WTC11 (cell line): ENCODE measurements at regions not wholly inside any gene's neighbourhood (a gene's known extent, or its start where the extent isn't known, plus 50 kb on each side); places are given as distances from the start of the nearest gene placed in this dataset.

Experiments
- ATAC-seq: fragments of 200-7000 bp; cut with Tn5 transposase; 2 replicates; pipeline ENCODE4 v1.10.0; 2021; ENCODE audit warnings: mild to moderate bottlenecking, moderate library complexity
- CTCF ChIA-PET: fragments of 300-600 bp; sonication (Branson Sonifier 250); formaldehyde crosslinking; loops from one replicate; lab custom pipeline; 2021; ENCODE audit warnings: antibody characterized with exemption; lab: Charles Lee
- POLR2A ChIA-PET: fragments of 350-600 bp; sonication (Branson Sonifier 250); formaldehyde crosslinking; loops from one replicate; lab custom pipeline; 2021; ENCODE audit warnings: antibody characterized with exemption; lab: Charles Lee
- DNase-seq: peaks from one replicate; pipeline ENCODE4 v3.0.0; 2021; ENCODE audit warnings: low spot score
- H3K27ac Mint-ChIP-seq: 2 replicates; pipeline ENCODE4 v1.8.0; 2021; ENCODE audit warnings: mixed read lengths
- H3K27me3 Mint-ChIP-seq: 2 replicates; pipeline ENCODE4 v1.8.0; 2021; ENCODE audit warnings: low read depth, mild to moderate bottlenecking, moderate library complexity, mixed read lengths
- H3K36me3 Mint-ChIP-seq: 2 replicates; pipeline ENCODE4 v1.8.0; 2021; ENCODE audit warnings: mixed read lengths
- H3K4me1 Mint-ChIP-seq: 2 replicates; pipeline ENCODE4 v1.8.0; 2022; ENCODE audit warnings: mixed read lengths
- H3K4me3 Mint-ChIP-seq: 2 replicates; pipeline ENCODE4 v1.8.0; 2021; ENCODE audit warnings: mild to moderate bottlenecking, moderate library complexity, mixed read lengths
- H3K9me3 Mint-ChIP-seq: 2 replicates; pipeline ENCODE4 v1.8.0; 2021; ENCODE audit warnings: mixed read lengths
- AFF4 ChIP-seq: sonication (generic); formaldehyde crosslinking; IDR thresholded peaks from 2 replicates; pipeline ENCODE4 v1.8.1; 2023; ENCODE audit warnings: mild to moderate bottlenecking, missing genetic modification reagents, borderline replicate concordance
- ATF2 ChIP-seq: sonication (generic); formaldehyde crosslinking; IDR thresholded peaks from 2 replicates; pipeline ENCODE4 v1.8.1; 2022; ENCODE audit warnings: low read depth, missing genetic modification reagents, borderline replicate concordance
- ATF6 ChIP-seq: sonication (generic); formaldehyde crosslinking; IDR thresholded peaks from 2 replicates; pipeline ENCODE4 v1.8.1; 2023; ENCODE audit warnings: mild to moderate bottlenecking, missing genetic modification reagents
- CBFB ChIP-seq: sonication (generic); formaldehyde crosslinking; IDR thresholded peaks from 2 replicates; pipeline ENCODE4 v1.8.1; 2022; ENCODE audit warnings: mild to moderate bottlenecking, low read depth, missing genetic modification reagents
- E2F5 ChIP-seq: sonication (generic); formaldehyde crosslinking; IDR thresholded peaks from 2 replicates; pipeline ENCODE4 v1.8.1; 2022; ENCODE audit warnings: mild to moderate bottlenecking, moderate library complexity, missing genetic modification reagents
- ELF4 ChIP-seq: sonication (generic); formaldehyde crosslinking; IDR thresholded peaks from 2 replicates; pipeline ENCODE4 v1.8.1; 2022; ENCODE audit warnings: low read depth, mild to moderate bottlenecking, moderate library complexity, missing genetic modification reagents
- KAT7 ChIP-seq: sonication (generic); formaldehyde crosslinking; IDR thresholded peaks from 2 replicates; pipeline ENCODE4 v1.8.1; 2023; ENCODE audit warnings: missing genetic modification reagents, mild to moderate bottlenecking, borderline replicate concordance
- MLX ChIP-seq: sonication (generic); formaldehyde crosslinking; IDR thresholded peaks from 2 replicates; pipeline ENCODE4 v1.8.1; 2023; ENCODE audit warnings: mild to moderate bottlenecking, missing genetic modification reagents, moderate library complexity
- NFATC4 ChIP-seq: fragments of 250-450 bp; sonication (Bioruptor Pico); IDR thresholded peaks from 2 replicates; pipeline ENCODE4 v1.9.0; 2021; ENCODE audit warnings: mild to moderate bottlenecking
- TEAD1 ChIP-seq: sonication (generic); formaldehyde crosslinking; IDR thresholded peaks from 2 replicates; pipeline ENCODE4 v1.8.0; 2022; ENCODE audit warnings: mild to moderate bottlenecking, missing genetic modification reagents
- TP53 ChIP-seq: sonication (generic); formaldehyde crosslinking; IDR thresholded peaks from 2 replicates; pipeline ENCODE4 v1.8.1; 2023; ENCODE audit warnings: mild to moderate bottlenecking, missing genetic modification reagents
- ZBTB21 ChIP-seq: sonication (generic); formaldehyde crosslinking; IDR thresholded peaks from 2 replicates; pipeline ENCODE4 v1.8.1; 2023; ENCODE audit warnings: mild to moderate bottlenecking, missing genetic modification reagents, borderline replicate concordance
- ZNF281 ChIP-seq: sonication (generic); formaldehyde crosslinking; IDR thresholded peaks from 2 replicates; pipeline ENCODE4 v1.8.0; 2023; ENCODE audit warnings: mild to moderate bottlenecking, missing genetic modification reagents
- ZNF396 ChIP-seq: fragments of 250-450 bp; sonication (Bioruptor Pico); IDR thresholded peaks from 2 replicates; pipeline ENCODE4 v1.8.0; 2021; ENCODE audit warnings: mild to moderate bottlenecking, moderate library complexity, borderline replicate concordance

- ATAC-seq (no peak), DNase-seq (no peak)
Observed at GRCh38 chr4:83839615-83840014, 303.7 kb downstream of the GPAT3 start.

More at GRCh38 chr4:83839615-83840014, 303.7 kb downstream of the GPAT3 start:
- Mint-ChIP-seq H3K36me3 (no peaks in the 10 kb centered on the region), H3K27me3 (no peaks in the 10 kb centered on the region), H3K4me1 (no peaks in the 10 kb centered on the region), H3K27ac (no peak overlapping the region), H3K4me3 (no peak overlapping the region), H3K9me3 (no peaks in the 10 kb centered on the region)
- no peak for TF ChIP-seq ZNF281 (CRISPR knock-in tag)
- no peak for TF ChIP-seq TEAD1 (CRISPR knock-in tag)
- TF ChIP-seq AFF4 (CRISPR knock-in tag) = no peak
- no peak for TF ChIP-seq TP53
- no peak for TF ChIP-seq ATF2 (CRISPR knock-in tag)
- TF ChIP-seq KAT7 (CRISPR knock-in tag) = no peak
- TF ChIP-seq MLX (CRISPR knock-in tag) = no peak
- TF ChIP-seq ZBTB21 (CRISPR knock-in tag) = no peak
- TF ChIP-seq NFATC4 (CRISPR knock-in tag) = no peak
- no peak for TF ChIP-seq ELF4 (CRISPR knock-in tag)
- no peak for TF ChIP-seq E2F5 (CRISPR knock-in tag)
- no peak for TF ChIP-seq ATF6
- no peak for TF ChIP-seq ZNF396 (CRISPR knock-in tag)
- no peak for TF ChIP-seq CBFB (CRISPR knock-in tag)
- ChIA-PET CTCF (no interaction called here), POLR2A (no interaction called here)
